ENCODE measurements at regions not wholly inside any gene's neighbourhood (a gene's known extent, or its start where the extent isn't known, plus 50 kb on each side); places are given as distances from the start of the nearest gene placed in this dataset.

DNA sequence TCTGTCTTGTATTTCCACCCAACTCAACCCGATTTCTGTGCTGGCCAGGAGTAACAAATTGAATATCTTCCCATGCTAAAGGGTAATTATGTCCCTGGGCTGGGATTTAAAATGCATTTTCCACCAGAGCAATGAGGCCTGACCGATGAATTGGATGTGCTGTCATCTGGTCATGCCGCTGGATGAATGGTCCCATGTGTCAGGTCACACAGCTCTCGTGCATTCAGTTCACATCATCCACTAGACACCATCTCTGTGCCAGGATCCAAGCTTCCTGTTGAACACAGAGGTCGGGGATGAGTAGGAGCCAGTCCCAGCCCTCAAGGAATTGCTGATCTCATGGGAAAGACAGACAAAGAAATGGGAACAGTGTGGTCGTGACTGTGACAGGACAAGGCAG lies 200.8 kb downstream of the ADRA2A start:
- Histone ChIP-seq H4K8ac (ENCODE audit: extremely low read depth, insufficient read depth, low read length) (no peak overlapping the region), H3K56ac (replicated peaks; ENCODE audit: insufficient read length, low read depth, low read length) (no peak overlapping the region), H3K9ac (replicated peaks in 1 of 4; ENCODE audit: extremely low read depth in 1 of 4, low read depth in 3 of 4, low read length in 3 of 4) (no peak overlapping the region), H3K79me1 (ENCODE audit: low read depth, low read length) (no peaks in the 10 kb centered on the region), H3K23ac (ENCODE audit: insufficient read length) (no peak overlapping the region), H4K5ac (ENCODE audit: insufficient read length, low read depth, low read length) (no peak overlapping the region), H3K36me3 (ENCODE audit: control insufficient read depth in 2 of 4, insufficient read depth in 4 of 4, low read length in 3 of 4) (no peaks in the 10 kb centered on the region), H2BK15ac (ENCODE audit: low read length) (no peak overlapping the region), H2AFZ (ENCODE audit: low read length) (no peak overlapping the region), H3K4ac (replicated peaks; ENCODE audit: insufficient read length, low read depth, low read length) (no peak overlapping the region), H2BK20ac (ENCODE audit: low read length) (no peak overlapping the region), H3K18ac (ENCODE audit: extremely low read depth, low read length) (no peak overlapping the region), H3K4me3 (ENCODE audit: extremely low read depth in 1 of 4, insufficient read depth in 2 of 4, low read depth in 3 of 4, low read length in 4 of 4) (no peak overlapping the region), H3K27ac (ENCODE audit: low read depth, low read length) (no peak overlapping the region), H3K27me3 (replicated peaks in 1 of 4; ENCODE audit: control insufficient read depth in 3 of 4, extremely low read depth in 1 of 4, insufficient read depth in 3 of 4, low read length in 3 of 4) (no peaks in the 10 kb centered on the region), H4K91ac (replicated peaks; ENCODE audit: insufficient read length, low read length) (no peak overlapping the region), H2BK5ac (ENCODE audit: low read depth, low read length) (no peak overlapping the region), H3K4me2 (ENCODE audit: insufficient read depth in 1 of 2, low read depth in 2 of 2, low read length in 2 of 2) (no peak overlapping the region), H3K79me2 (ENCODE audit: control insufficient read depth in 1 of 2, insufficient read depth in 2 of 2, low read length in 2 of 2) (no peaks in the 10 kb centered on the region), H3K4me1 (replicated peaks in 1 of 4; ENCODE audit: control insufficient read depth in 3 of 4, insufficient read depth in 4 of 4, low read length in 3 of 4) (no peaks in the 10 kb centered on the region), H2BK120ac (replicated peaks; ENCODE audit: low read depth, low read length) (no peak overlapping the region), H4K20me1 (replicated peaks in 1 of 2; ENCODE audit: control insufficient read depth in 1 of 2, insufficient read depth in 2 of 2, low read length in 2 of 2) (no peaks in the 10 kb centered on the region), H3K14ac (ENCODE audit: insufficient read length) (no peak overlapping the region), H3K9me3 (ENCODE audit: insufficient read depth in 2 of 2, low read depth in 1 of 2, low read length in 1 of 2) (no peaks in the 10 kb centered on the region), H3K23me2 (ENCODE audit: low read depth, low read length) (no peaks in the 10 kb centered on the region), H2AK5ac (ENCODE audit: low read depth, low read length) (no peak overlapping the region), H2BK12ac (ENCODE audit: low read depth, low read length) (no peak overlapping the region)
- WGBS, 2 experiments (ENCODE audit: extremely low coverage in 1 of 2, insufficient coverage in 1 of 2, insufficient read length in 1 of 2, insufficient replicate concordance in 2 of 2, low coverage in 1 of 2, low lambda C conversion rate in 2 of 2, missing lambda C conversion rate in 1 of 2): 91% methylated on average over 5 of the region's 6 CpGs; no CpG with 5 or more reads in 1 of the 2 experiments
- ChIA-PET POLR2A (ENCODE audit: partially characterized antibody) (no interaction called here), CTCF (ENCODE audit: partially characterized antibody) (interaction anchor here (0.6 to 3.3 kb wide), 6 partner anchors 11 to 1309 kb away, joined by 3 to 10 read pairs (median 3); partner anchors contain the start of gene ADRA2A)
- no peak for FAIRE-seq
- DNase-seq (ENCODE audit: low read depth in 1 of 2, low spot score in 2 of 2): no peak
- TF ChIP-seq SP1 (IDR thresholded peaks at IDR 0.05; ENCODE audit: low read depth, low read length): no peak
- no peak for TF ChIP-seq POLR2A (IDR thresholded peaks at IDR 0.05; ENCODE audit: control extremely low read depth in 1 of 2, low read depth in 2 of 2, low read length in 2 of 2)
- TF ChIP-seq FOSL1 (IDR thresholded peaks at IDR 0.05; ENCODE audit: insufficient read depth, low read depth, low read length): no peak
- no peak for TF ChIP-seq NANOG (IDR thresholded peaks at IDR 0.05; ENCODE audit: insufficient read depth, low read depth, low read length, poor library complexity, severe bottlenecking)
- no peak for TF ChIP-seq RFX5 (IDR thresholded peaks at IDR 0.05; ENCODE audit: borderline replicate concordance, low read depth, low read length)
- no peak for TF ChIP-seq KDM4A (IDR thresholded peaks at IDR 0.05; ENCODE audit: low read depth, low read length, severe bottlenecking)
- TF ChIP-seq TAF1 (IDR thresholded peaks at IDR 0.05; ENCODE audit: low read depth, low read length): no peak
- TF ChIP-seq EZH2 (IDR thresholded peaks at IDR 0.05; ENCODE audit: low read depth, low read length, severe bottlenecking): no peak
- TF ChIP-seq RNF2 (IDR thresholded peaks at IDR 0.05; ENCODE audit: borderline replicate concordance, low read depth, low read length, missing control alignments, poor library complexity, severe bottlenecking): no peak
- no peak for TF ChIP-seq TBP (IDR thresholded peaks at IDR 0.05; ENCODE audit: low read depth, low read length)
- no peak for TF ChIP-seq BRCA1 (IDR thresholded peaks at IDR 0.05; ENCODE audit: low read depth, low read length)
- no peak for TF ChIP-seq BCL11A (IDR thresholded peaks at IDR 0.05; ENCODE audit: low read depth in 2 of 2, low read length in 2 of 2)
- no peak for TF ChIP-seq RXRA (IDR thresholded peaks at IDR 0.05; ENCODE audit: insufficient read depth, low read depth, low read length)
- TF ChIP-seq POLR2AphosphoS5 (IDR thresholded peaks at IDR 0.05; ENCODE audit: low read depth, low read length): no peak
- no peak for TF ChIP-seq PHF8 (conservative IDR thresholded peaks at IDR 0.05; ENCODE audit: low read depth, low read length)
- no peak for TF ChIP-seq NRF1 (IDR thresholded peaks at IDR 0.05; ENCODE audit: low read depth, low read length)

All from H1 (cell line).